Pancreas (tissue), 10 donors: ENCODE measurements at regions not wholly inside any gene's neighbourhood (a gene's known extent, or its start where the extent isn't known, plus 50 kb on each side); places are given as distances from the start of the nearest gene placed in this dataset.
"Not testable (repeated sequence)": the region's sequence is repeated elsewhere in the genome, so short reads cannot be mapped to it uniquely, and the experiment has no call there.

ENCODE experiments used
- ATAC-seq, 4 donors: fragments of 200-7000 bp; cut with Tn5 transposase; one replicate each; pipeline versions ENCODE4 v1.8.0 to v1.9.1; 2020; ENCODE audit warnings: mild to moderate bottlenecking in 4 of 4, moderate library complexity in 4 of 4
- DNase-seq, 6 donors: peaks; one replicate each; pipeline ENCODE4 v3.0.0-alpha.2; 2020
- FAIRE-seq: peaks from 2 replicates; lab custom pipeline; 2012; peaks lifted over from hg19 to GRCh38; lab: Jason Lieb, UNC
- H3K27ac ChIP-seq, 4 donors: fragments of 200-600 bp; sonication (generic); 1 replicate in 3 of 4; 2 replicates in 1 of 4; pipeline versions ENCODE4 v1.5.0 to v1.8.0; 2020
- H3K27me3 ChIP-seq, 4 donors: fragments of 200-600 bp; one replicate each; pipeline ENCODE4 v1.8.0; 2021
- H3K36me3 ChIP-seq, 3 donors: fragments of 200-600 bp; sonication (generic) in 1 of 3; one replicate each; pipeline versions ENCODE4 v1.5.0 to v1.8.0; 2020 to 2021
- H3K4me1 ChIP-seq, 3 donors: fragments of 200-600 bp; one replicate each; pipeline ENCODE4 v1.8.0; 2021
- H3K4me3 ChIP-seq, 4 donors: fragments of 200-600 bp; sonication (generic) in 2 of 4; one replicate each; pipeline versions ENCODE4 v1.5.0 to v1.8.0; 2020 to 2021
- H3K9me3 ChIP-seq, 4 donors: fragments of 200-600 bp; one replicate each; pipeline ENCODE4 v1.8.0; 2021
- WGBS, 2 donors: extraction: QIAGEN DNeasy Blood & Tissue Kit; methylation state at CpG; one replicate each; pipeline ENCODE4 v1.1.7; 2013; 5-methylcytosine and 5-hydroxymethylcytosine counted together
- intact Hi-C, 3 donors: fragments of 100-400 bp; cut with DNase I; formaldehyde crosslinking; loops; one replicate each; pipeline versions ENCODE4 v1.11.1 to v1.14.2; 2022
- TF ChIP-seq, protein P1 (sequence below), 4 donors: fragments of 200-600 bp; sonication (generic) in 3 of 4; IDR thresholded peaks; one replicate each; pipeline versions ENCODE4 v1.5.0 to v1.8.0; 2021; ENCODE audit warnings: antibody characterized with exemption in 4 of 4
- donor health status: healthy with polysubstance abuse.
- donor health status: DM: no; HTN: no; CAD: no; lungs with moderate emphysema.
- donor health status: DM: no; HTN: no; CAD: no.
- donor health status: control.
- donor health status: control.
- donor health status: Bipolar disorder and iron deficiency.
- donor health status: DM: yes; HTN: yes; CAD: no.
- donor health status: DM: no; HTN: no; CAD: no.
- donor health status: DM: no; HTN: no; CAD: no.
- donor health status: DM: yes; HTN: yes; CAD: no.

DNA sequence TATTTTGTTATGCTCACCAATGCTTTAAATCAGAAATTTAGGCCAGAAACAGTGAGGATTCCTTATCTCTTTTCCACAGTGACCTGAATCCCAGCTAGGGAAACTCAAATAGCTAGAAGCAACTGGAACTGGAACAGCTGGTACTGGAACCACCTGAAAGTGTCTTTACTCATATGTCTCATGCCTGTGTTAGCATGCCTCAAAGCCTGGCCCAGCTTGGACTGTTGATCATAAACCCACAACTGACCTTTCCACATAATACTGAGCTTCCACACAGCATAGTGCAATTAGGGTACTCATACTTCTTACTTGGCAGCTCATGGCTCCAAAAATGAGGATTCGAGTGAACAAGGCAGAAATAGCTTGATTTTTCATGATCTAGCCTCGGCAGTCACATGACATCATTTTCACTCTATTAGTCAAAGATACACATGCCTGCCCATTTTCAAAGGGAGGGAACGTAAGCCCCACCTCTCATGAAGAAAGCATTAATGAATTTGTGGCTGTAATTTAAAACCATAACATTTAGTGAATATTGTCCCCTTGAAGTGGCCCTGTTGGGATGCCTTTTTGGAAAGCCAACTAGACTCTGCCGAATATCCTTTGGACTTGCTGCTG lies 80.8 kb upstream of the ACSL1 start:
- Histone ChIP-seq H3K27me3 (no peaks in the 10 kb centered on the region), H3K9me3 (no peaks in the 10 kb centered on the region), H3K4me1 (no peaks in the 10 kb centered on the region), H3K27ac (no peak overlapping the region), H3K36me3 (no peaks in the 10 kb centered on the region), H3K4me3 (no peak overlapping the region)
- 81 to 89% methylated on average over 4 of the region's 4 CpGs for WGBS, 2 donors
- ATAC-seq (no peak), FAIRE-seq (no peak), DNase-seq (no peak)
- TF ChIP-seq, protein P1, sequence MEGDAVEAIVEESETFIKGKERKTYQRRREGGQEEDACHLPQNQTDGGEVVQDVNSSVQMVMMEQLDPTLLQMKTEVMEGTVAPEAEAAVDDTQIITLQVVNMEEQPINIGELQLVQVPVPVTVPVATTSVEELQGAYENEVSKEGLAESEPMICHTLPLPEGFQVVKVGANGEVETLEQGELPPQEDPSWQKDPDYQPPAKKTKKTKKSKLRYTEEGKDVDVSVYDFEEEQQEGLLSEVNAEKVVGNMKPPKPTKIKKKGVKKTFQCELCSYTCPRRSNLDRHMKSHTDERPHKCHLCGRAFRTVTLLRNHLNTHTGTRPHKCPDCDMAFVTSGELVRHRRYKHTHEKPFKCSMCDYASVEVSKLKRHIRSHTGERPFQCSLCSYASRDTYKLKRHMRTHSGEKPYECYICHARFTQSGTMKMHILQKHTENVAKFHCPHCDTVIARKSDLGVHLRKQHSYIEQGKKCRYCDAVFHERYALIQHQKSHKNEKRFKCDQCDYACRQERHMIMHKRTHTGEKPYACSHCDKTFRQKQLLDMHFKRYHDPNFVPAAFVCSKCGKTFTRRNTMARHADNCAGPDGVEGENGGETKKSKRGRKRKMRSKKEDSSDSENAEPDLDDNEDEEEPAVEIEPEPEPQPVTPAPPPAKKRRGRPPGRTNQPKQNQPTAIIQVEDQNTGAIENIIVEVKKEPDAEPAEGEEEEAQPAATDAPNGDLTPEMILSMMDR (IDR thresholded peaks at IDR 0.05), result no peak
- intact Hi-C loops, result no loop called here

DNA sequence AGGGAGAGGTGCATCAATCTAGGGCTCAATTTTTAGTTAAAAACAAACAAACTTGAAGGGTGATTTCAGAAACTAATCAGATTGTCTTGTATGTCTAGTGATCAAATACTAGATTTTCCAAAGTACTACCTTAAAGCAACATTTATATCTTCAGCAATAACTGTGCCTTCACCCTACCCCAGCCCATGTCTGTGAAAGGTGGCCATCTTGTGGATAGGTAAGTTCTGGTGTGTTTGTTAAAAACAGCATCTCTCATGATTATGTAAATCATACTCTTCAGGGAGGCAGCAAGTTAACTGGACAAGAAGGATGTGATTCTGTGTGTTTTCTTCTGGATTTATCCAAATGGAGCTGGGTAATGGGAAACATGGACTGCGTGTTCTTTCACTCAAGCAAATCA lies 81.4 kb upstream of the ACSL1 start:
- intact Hi-C loops, result no loop called here
- TF ChIP-seq, protein P1 (IDR thresholded peaks at IDR 0.05), result no peak
- 83 to 88% methylated on average over 1 of the region's 1 CpG for WGBS, 2 donors
- Histone ChIP-seq H3K4me3 (no peak overlapping the region), H3K9me3 (peaks cover 0 to 3% (median 0%) of the 10 kb centered on the region in 4 donors), H3K36me3 (no peaks in the 10 kb centered on the region), H3K27ac (no peak overlapping the region), H3K27me3 (no peaks in the 10 kb centered on the region), H3K4me1 (no peaks in the 10 kb centered on the region)
- DNase-seq, result no peak
- peak in 1 of 4 donors; percentile 54 for ATAC-seq
- FAIRE-seq, result no peak

DNA sequence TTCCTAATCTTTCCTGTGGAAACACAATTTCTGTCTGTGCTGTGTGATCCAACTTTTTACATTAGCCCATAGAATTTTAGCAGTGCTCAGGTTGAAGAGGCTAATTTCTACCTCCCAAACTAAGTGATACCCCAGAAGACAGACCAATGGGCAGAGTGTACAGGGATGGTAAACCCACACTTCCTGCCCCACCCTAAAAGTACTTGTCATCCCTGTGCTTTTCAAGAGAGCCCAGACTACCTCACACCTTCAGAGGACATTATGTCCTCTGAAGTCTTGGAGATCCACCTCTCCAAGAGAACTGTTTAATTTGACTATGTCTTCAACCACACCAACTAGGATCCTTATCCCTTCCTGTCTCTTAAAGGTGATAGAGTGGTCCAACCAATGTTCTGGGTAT lies 82.0 kb upstream of the ACSL1 start:
- no peak for DNase-seq
- Histone ChIP-seq H3K27ac (no peak overlapping the region), H3K36me3 (no peaks in the 10 kb centered on the region), H3K4me3 (no peak overlapping the region), H3K4me1 (no peaks in the 10 kb centered on the region), H3K27me3 (no peaks in the 10 kb centered on the region), H3K9me3 (peaks cover 0 to 8% (median 0%) of the 10 kb centered on the region in 4 donors)
- TF ChIP-seq, protein P1 (IDR thresholded peaks at IDR 0.05), result no peak
- ATAC-seq, result no peak
- FAIRE-seq, result no peak
- intact Hi-C loops, result no loop called here

DNA sequence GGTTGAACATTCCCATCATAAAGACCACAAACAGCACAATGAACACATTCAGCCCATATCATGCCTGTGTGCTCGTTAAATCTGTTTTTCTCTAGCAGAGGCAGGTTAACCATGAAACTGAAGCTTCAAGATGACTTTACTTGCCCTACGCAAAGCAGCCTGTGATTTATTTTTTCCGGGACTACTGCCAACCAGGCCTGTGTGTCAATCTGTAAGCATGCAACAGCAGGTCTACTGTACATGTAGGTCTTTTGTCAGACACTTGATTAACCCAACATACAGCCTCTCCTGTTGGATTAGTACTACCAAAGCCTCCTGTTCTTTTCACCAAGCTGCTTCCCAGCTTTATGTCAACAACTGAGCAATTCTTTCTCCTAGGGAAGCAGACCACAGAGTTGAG lies 85.5 kb upstream of the ACSL1 start:
- Histone ChIP-seq H3K4me3 (no peak overlapping the region), H3K27me3 (no peaks in the 10 kb centered on the region), H3K27ac (no peak overlapping the region), H3K4me1 (no peaks in the 10 kb centered on the region), H3K9me3 (peaks cover 0 to 8% (median 0%) of the 10 kb centered on the region in 4 donors), H3K36me3 (no peaks in the 10 kb centered on the region)
- ATAC-seq (no peak), FAIRE-seq (no peak), DNase-seq (no peak)
- TF ChIP-seq, protein P1 (IDR thresholded peaks at IDR 0.05), result no peak
- WGBS, 2 donors, result 25 to 28% methylated on average over 3 of the region's 3 CpGs
- intact Hi-C loops, result no loop called here

DNA sequence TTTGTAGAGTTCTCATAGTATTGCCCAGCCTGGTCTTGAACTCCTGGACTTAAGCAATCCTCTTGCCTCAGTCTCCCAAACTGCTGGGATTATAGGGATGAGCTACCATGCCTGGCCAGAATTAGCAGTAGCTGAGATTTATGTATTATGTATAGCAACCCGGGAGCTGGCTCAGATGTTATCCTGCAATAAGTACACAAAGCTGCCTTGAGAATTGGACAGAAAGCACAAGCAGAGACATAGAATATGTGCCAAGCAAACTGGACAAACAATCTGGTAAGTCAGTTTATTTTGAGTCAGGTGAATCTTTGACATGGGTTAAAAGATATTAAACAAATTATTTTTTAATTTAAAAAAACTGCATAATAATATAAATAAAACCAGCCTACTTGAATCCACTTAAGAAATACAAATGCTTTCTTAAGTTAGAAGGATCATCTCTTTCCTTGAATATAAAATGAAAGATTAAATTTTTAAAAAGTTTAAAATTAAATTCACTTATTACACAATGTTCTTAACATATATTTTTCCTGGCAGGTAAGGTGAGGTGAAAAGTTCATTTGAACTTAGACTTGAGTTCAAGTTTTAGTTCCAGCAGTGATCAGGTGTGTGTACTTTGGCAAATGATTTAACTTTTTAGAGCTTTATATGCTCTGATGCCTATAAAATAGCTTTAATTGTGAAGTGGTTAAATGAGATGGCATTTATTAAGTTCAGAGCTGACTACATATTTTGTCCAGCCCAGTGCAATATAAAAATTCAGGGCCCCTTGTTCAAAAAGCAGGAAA lies 87.8 kb upstream of the ACSL1 start:
- no peaks in the 10 kb centered on the region for H3K4me1 ChIP-seq
- DNase-seq, result no peak
- no peaks in the 10 kb centered on the region for H3K27me3 ChIP-seq
- FAIRE-seq, result no peak
- H3K9me3 ChIP-seq, result peaks cover 0 to 8% (median 0%) of the 10 kb centered on the region in 4 donors
- ATAC-seq, result no peak
- no peaks in the 10 kb centered on the region for H3K36me3 ChIP-seq
- no peak overlapping the region for H3K27ac ChIP-seq
- no peak overlapping the region for H3K4me3 ChIP-seq
- intact Hi-C loops, result no loop called here
- 55 to 57% methylated on average over 1 of the region's 1 CpG for WGBS, 2 donors
- TF ChIP-seq, protein P1 (IDR thresholded peaks at IDR 0.05), result no peak

DNA sequence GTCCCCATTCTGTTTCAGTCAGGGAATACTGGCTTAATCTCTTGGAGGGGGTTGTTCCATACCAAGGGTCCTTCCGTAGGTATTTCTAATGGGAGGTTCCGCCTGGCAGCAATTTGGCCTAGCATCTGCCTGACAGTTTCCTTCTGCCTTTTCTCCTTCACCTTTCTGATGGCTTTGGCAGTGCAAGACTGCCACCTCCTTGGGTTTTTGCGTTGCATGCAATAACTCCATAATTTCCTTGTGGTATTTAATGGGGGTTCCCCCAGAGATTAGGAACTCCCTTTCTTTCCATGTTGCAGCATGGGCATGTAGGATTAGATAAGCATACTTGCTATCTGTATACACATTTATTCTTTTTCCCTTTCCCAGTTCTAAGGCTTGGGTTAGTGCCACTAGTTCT lies 93.0 kb upstream of the ACSL1 start:
- intact Hi-C loops, ATAC-seq: not testable (repeated sequence)

More for the DNA sequence above, 93.0 kb upstream of the ACSL1 start:
- not testable (repeated sequence) for H3K27me3 ChIP-seq, H3K27ac ChIP-seq, DNase-seq, H3K36me3 ChIP-seq, H3K4me1 ChIP-seq, H3K4me3 ChIP-seq, FAIRE-seq, H3K9me3 ChIP-seq
- 69 to 75% methylated on average over 3 of the region's 3 CpGs for WGBS, 2 donors
